HEK293 (cell line): ENCODE measurements at regions not wholly inside any gene's neighbourhood (a gene's known extent, or its start where the extent isn't known, plus 50 kb on each side); places are given as distances from the start of the nearest gene placed in this dataset.
"Not testable (repeated sequence)": the region's sequence is repeated elsewhere in the genome, so short reads cannot be mapped to it uniquely, and the experiment has no call there.

ENCODE experiments used
- CTCF ChIA-PET: fragments of 350-600 bp; formaldehyde crosslinking; extraction: SDS; loops from one replicate; lab custom pipeline; 2021; ENCODE audit warnings: antibody characterized with exemption; lab: Yijun Ruan, JAX
- POLR2A ChIA-PET: fragments of 300-600 bp; formaldehyde crosslinking; extraction: SDS; loops from one replicate; lab custom pipeline; 2020; ENCODE audit warnings: antibody characterized with exemption, inconsistent platforms; lab: Yijun Ruan, JAX
- H3K27ac ChIP-seq: fragments of 200-500 bp; sonication (Bioruptor generic); 2 replicates; pipeline ENCODE4 v1.5.1; 2014; ENCODE audit warnings: low read depth, low read length, control low read depth, inconsistent platforms; ENCODE audit errors: extremely low read depth
- H3K36me3 ChIP-seq, 2 experiments: fragments of 200-500 bp in 1 of 2; sonication (Bioruptor generic) in 1 of 2; 1 replicate in 1 of 2; 2 replicates in 1 of 2; pipeline ENCODE4 v1.5.1; 2014 to 2017; ENCODE audit warnings: inconsistent platforms in 2 of 2, low read length in 2 of 2; ENCODE audit not compliant: control insufficient read depth in 2 of 2, insufficient read depth in 1 of 2
- H3K4me1 ChIP-seq: fragments of 200-500 bp; sonication (Bioruptor generic); 2 replicates; pipeline ENCODE4 v1.5.1; 2014; ENCODE audit warnings: mild to moderate bottlenecking, low read length, inconsistent platforms; ENCODE audit not compliant: control insufficient read depth, insufficient read depth
- H3K4me3 ChIP-seq: 2 replicates; pipeline ENCODE4 v1.5.1; 2011; ENCODE audit warnings: low read depth, mild to moderate bottlenecking, control low read depth, low read length, moderate library complexity
- H3K9me3 ChIP-seq: fragments of 200-500 bp; sonication (Bioruptor generic); 2 replicates; pipeline ENCODE4 v1.5.1; 2014; ENCODE audit warnings: low read depth, low read length, inconsistent platforms; ENCODE audit not compliant: control insufficient read depth, insufficient read depth
- GFI1B ChIP-seq: fragments of 450-650 bp; formaldehyde crosslinking; IDR thresholded peaks from 2 replicates; pipeline ENCODE4 v1.5.1; 2016; ENCODE audit warnings: missing biosample characterization, missing genetic modification characterization
- HOXA7 ChIP-seq: sonication (generic); formaldehyde crosslinking; IDR thresholded peaks from 2 replicates; pipeline ENCODE4 v1.8.1; 2022; ENCODE audit warnings: missing genetic modification reagents, borderline replicate concordance
- HOXC10 ChIP-seq: sonication (generic); formaldehyde crosslinking; IDR thresholded peaks from 2 replicates; pipeline ENCODE4 v1.8.1; 2023; ENCODE audit warnings: mild to moderate bottlenecking, missing genetic modification reagents
- YY1 ChIP-seq: fragments of 450-650 bp; formaldehyde crosslinking; IDR thresholded peaks from 2 replicates; pipeline ENCODE4 v1.5.1; 2018; ENCODE audit warnings: missing biosample characterization, missing genetic modification characterization
- ZNF10 ChIP-seq: fragments of 450-650 bp; formaldehyde crosslinking; IDR thresholded peaks from 2 replicates; pipeline ENCODE4 v1.5.1; 2017; ENCODE audit warnings: missing biosample characterization, missing genetic modification characterization
- ZNF138 ChIP-seq: fragments of 450-650 bp; formaldehyde crosslinking; IDR thresholded peaks from 2 replicates; pipeline ENCODE4 v1.5.1; 2016; ENCODE audit warnings: missing biosample characterization, missing genetic modification characterization, borderline replicate concordance
- ZNF175 ChIP-seq: fragments of 450-650 bp; formaldehyde crosslinking; IDR thresholded peaks from 2 replicates; pipeline ENCODE4 v1.5.1; 2016; ENCODE audit warnings: missing biosample characterization, missing genetic modification characterization
- ZNF354C ChIP-seq: fragments of 450-650 bp; formaldehyde crosslinking; IDR thresholded peaks from 2 replicates; pipeline ENCODE4 v1.5.1; 2016; ENCODE audit warnings: missing biosample characterization, missing genetic modification characterization, low read depth, borderline replicate concordance
- ZNF366 ChIP-seq: fragments of 450-650 bp; formaldehyde crosslinking; conservative IDR thresholded peaks from 2 replicates; pipeline ENCODE4 v1.5.1; 2016; ENCODE audit warnings: missing biosample characterization, missing genetic modification characterization
- ZNF37A ChIP-seq: fragments of 450-650 bp; IDR thresholded peaks from 2 replicates; pipeline ENCODE4 v1.5.1; 2018; ENCODE audit warnings: missing biosample characterization, missing genetic modification characterization
- ZNF549 ChIP-seq: fragments of 450-650 bp; IDR thresholded peaks from 2 replicates; pipeline ENCODE4 v1.5.1; 2018; ENCODE audit warnings: missing biosample characterization, missing genetic modification characterization, mild to moderate bottlenecking, inconsistent platforms, moderate library complexity
- ZNF596 ChIP-seq: fragments of 450-650 bp; IDR thresholded peaks from 2 replicates; pipeline ENCODE4 v1.5.0; 2018; ENCODE audit warnings: missing biosample characterization, mild to moderate bottlenecking, missing genetic modification characterization, moderate library complexity
- ZNF747 ChIP-seq: fragments of 450-650 bp; formaldehyde crosslinking; IDR thresholded peaks from 2 replicates; pipeline ENCODE4 v1.5.1; 2016; ENCODE audit warnings: missing biosample characterization, missing genetic modification characterization
- TF ChIP-seq, protein P1 (sequence below): fragments of 450-650 bp; formaldehyde crosslinking; IDR thresholded peaks from 2 replicates; pipeline ENCODE4 v1.5.1; 2017; ENCODE audit warnings: missing biosample characterization, missing genetic modification characterization
- TF ChIP-seq, protein P2 (sequence below): fragments of 450-650 bp; formaldehyde crosslinking; IDR thresholded peaks from 2 replicates; pipeline ENCODE4 v1.5.1; 2016; ENCODE audit warnings: missing biosample characterization, missing genetic modification characterization, low read depth
- TF ChIP-seq, protein P3 (sequence below): fragments of 450-650 bp; formaldehyde crosslinking; IDR thresholded peaks from 2 replicates; pipeline ENCODE4 v1.5.1; 2016; ENCODE audit warnings: missing biosample characterization, missing genetic modification characterization
- TF ChIP-seq, protein P4 (sequence below): fragments of 450-650 bp; formaldehyde crosslinking; IDR thresholded peaks from 2 replicates; pipeline ENCODE4 v1.5.1; 2017; ENCODE audit warnings: missing biosample characterization, missing genetic modification characterization

DNA sequence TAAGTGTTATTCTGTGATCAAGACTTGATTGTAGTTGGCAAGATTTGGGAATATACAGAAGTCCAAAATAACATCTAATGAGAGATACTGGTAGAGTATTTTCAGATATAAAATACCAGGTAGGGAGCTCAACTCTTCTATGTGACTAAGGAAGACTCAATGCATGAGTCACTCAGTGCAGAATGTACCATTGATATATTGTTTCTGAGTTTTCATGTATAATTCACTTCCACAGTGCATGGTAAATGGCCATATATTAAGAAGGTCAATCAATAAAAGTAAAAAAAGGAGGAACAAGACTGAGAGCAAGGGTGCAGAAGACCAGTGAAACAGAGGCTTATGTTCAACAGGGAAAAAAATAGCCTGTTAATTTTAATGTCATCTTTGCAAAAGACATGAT lies 1387.9 kb downstream of the CDH8 start:
- H3K9me3 ChIP-seq = no peaks in the 10 kb centered on the region
- TF ChIP-seq GFI1B (no peak), ZNF138 (no peak), ZNF354C (tag by site-specific recombination) (no peak), ZNF366 (no peak), ZNF747 (no peak), ZNF175 (no peak), ZNF10 (tag by site-specific recombination) (no peak), ZNF37A (no peak), ZNF596 (tag by site-specific recombination) (no peak)
- TF ChIP-seq, protein P1, sequence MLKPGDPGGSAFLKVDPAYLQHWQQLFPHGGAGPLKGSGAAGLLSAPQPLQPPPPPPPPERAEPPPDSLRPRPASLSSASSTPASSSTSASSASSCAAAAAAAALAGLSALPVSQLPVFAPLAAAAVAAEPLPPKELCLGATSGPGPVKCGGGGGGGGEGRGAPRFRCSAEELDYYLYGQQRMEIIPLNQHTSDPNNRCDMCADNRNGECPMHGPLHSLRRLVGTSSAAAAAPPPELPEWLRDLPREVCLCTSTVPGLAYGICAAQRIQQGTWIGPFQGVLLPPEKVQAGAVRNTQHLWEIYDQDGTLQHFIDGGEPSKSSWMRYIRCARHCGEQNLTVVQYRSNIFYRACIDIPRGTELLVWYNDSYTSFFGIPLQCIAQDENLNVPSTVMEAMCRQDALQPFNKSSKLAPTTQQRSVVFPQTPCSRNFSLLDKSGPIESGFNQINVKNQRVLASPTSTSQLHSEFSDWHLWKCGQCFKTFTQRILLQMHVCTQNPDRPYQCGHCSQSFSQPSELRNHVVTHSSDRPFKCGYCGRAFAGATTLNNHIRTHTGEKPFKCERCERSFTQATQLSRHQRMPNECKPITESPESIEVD (tag by site-specific recombination) = no peak
- no peak overlapping the region for H3K4me3 ChIP-seq
- POLR2A ChIA-PET = no interaction called here
- CTCF ChIA-PET = no interaction called here
- H3K36me3 ChIP-seq = no peaks in the 10 kb centered on the region
- H3K27ac ChIP-seq = no peak overlapping the region
- no peaks in the 10 kb centered on the region for H3K4me1 ChIP-seq

DNA sequence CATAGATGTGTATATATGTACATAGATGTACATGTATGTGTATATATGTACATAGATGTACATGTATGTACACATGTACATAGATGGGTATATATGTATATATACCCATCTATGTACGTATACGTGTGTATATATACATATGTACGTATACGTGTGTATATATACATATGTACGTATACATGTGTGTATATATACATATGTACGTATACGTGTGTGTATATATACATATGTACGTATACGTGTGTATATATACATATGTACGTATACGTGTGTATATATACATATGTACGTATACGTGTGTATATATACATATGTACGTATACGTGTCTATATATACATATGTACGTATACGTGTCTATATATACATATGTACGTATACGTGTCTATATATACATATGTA lies 1388.8 kb downstream of the CDH8 start:
- POLR2A ChIA-PET, H3K27ac ChIP-seq, CTCF ChIA-PET, H3K36me3 ChIP-seq, H3K4me3 ChIP-seq, H3K4me1 ChIP-seq, H3K9me3 ChIP-seq: not testable (repeated sequence)

DNA sequence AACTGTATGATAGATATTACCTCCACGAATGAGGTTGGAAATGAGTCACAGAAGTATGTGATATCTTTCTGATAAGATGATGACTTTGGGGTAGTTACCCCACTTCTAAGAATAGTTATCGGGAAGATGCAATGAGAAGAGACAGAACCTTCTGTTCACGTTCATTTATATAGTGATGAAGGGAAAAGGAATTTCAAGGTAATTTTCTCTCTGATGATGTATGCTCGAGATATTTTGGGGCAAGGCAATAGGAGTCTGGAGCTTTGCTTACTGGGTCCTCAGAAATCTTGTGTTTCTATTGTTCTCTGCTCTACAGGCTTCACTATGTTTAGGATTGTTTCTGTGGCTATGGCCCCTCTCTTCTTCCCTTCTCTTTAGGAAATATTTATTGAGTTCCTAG lies 1389.6 kb downstream of the CDH8 start:
- Histone ChIP-seq H3K4me3 (no peak overlapping the region), H3K36me3 (no peaks in the 10 kb centered on the region), H3K27ac (no peak overlapping the region), H3K9me3 (no peaks in the 10 kb centered on the region), H3K4me1 (no peaks in the 10 kb centered on the region)
- CTCF ChIA-PET = no interaction called here
- TF ChIP-seq HOXA7 (CRISPR knock-in tag) = no peak
- POLR2A ChIA-PET = no interaction called here

DNA sequence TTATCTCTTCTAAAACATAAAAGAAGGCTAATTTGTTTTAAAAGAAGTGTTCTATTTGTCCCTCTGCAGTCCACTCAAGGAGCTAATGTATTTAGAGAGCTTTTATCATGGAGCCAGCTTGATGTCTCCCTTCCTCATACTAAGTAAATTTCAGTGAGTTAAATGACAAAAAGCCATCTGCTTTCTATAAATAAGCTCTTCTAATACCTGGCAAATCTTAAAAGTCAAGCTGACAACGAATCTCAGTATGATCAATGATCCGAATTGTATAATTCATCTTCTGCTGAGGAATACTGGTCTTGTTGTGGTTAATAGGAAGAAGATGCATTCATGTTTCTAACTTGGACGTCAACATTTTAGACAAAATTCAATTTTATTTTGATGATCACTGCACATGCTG lies 1390.7 kb downstream of the CDH8 start:
- Histone ChIP-seq H3K9me3 (no peaks in the 10 kb centered on the region), H3K36me3 (no peaks in the 10 kb centered on the region), H3K27ac (no peak overlapping the region), H3K4me3 (no peak overlapping the region)
- CTCF ChIA-PET = no interaction called here
- TF ChIP-seq HOXC10 (no peak), GFI1B (no peak), ZNF549 (no peak), ZNF37A (no peak), YY1 (no peak)
- TF ChIP-seq, protein P2, sequence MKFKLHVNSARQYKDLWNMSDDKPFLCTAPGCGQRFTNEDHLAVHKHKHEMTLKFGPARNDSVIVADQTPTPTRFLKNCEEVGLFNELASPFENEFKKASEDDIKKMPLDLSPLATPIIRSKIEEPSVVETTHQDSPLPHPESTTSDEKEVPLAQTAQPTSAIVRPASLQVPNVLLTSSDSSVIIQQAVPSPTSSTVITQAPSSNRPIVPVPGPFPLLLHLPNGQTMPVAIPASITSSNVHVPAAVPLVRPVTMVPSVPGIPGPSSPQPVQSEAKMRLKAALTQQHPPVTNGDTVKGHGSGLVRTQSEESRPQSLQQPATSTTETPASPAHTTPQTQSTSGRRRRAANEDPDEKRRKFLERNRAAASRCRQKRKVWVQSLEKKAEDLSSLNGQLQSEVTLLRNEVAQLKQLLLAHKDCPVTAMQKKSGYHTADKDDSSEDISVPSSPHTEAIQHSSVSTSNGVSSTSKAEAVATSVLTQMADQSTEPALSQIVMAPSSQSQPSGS = no peak
- TF ChIP-seq, protein P3, sequence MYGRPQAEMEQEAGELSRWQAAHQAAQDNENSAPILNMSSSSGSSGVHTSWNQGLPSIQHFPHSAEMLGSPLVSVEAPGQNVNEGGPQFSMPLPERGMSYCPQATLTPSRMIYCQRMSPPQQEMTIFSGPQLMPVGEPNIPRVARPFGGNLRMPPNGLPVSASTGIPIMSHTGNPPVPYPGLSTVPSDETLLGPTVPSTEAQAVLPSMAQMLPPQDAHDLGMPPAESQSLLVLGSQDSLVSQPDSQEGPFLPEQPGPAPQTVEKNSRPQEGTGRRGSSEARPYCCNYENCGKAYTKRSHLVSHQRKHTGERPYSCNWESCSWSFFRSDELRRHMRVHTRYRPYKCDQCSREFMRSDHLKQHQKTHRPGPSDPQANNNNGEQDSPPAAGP = no peak
- TF ChIP-seq, protein P4, sequence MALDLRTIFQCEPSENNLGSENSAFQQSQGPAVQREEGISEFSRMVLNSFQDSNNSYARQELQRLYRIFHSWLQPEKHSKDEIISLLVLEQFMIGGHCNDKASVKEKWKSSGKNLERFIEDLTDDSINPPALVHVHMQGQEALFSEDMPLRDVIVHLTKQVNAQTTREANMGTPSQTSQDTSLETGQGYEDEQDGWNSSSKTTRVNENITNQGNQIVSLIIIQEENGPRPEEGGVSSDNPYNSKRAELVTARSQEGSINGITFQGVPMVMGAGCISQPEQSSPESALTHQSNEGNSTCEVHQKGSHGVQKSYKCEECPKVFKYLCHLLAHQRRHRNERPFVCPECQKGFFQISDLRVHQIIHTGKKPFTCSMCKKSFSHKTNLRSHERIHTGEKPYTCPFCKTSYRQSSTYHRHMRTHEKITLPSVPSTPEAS = no peak
- TF ChIP-seq, all 188 proteins: peak for 0
- POLR2A ChIA-PET = no interaction called here
- no peaks in the 10 kb centered on the region for H3K4me1 ChIP-seq
